Keratinocyte (primary cell): ENCODE measurements at regions not wholly inside any gene's neighbourhood (a gene's known extent, or its start where the extent isn't known, plus 50 kb on each side); places are given as distances from the start of the nearest gene placed in this dataset.

Experiments used
- DNase-seq: peaks from one replicate; pipeline ENCODE4 v3.0.0-alpha.2; 2011; ENCODE audit warnings: low read depth, missing footprints, low spot score
- FAIRE-seq: peaks from 2 replicates; lab custom pipeline; 2011; peaks lifted over from hg19 to GRCh38; lab: Jason Lieb, UNC
- H2AFZ ChIP-seq: 2 replicates; pipeline ENCODE4 v1.6.0; 2012; ENCODE audit warnings: low read length, control low read depth, inconsistent platforms; ENCODE audit not compliant: control insufficient read depth
- H3K27ac ChIP-seq: 2 replicates; pipeline ENCODE4 v1.5.1; 2011; ENCODE audit warnings: low read length; ENCODE audit not compliant: control insufficient read depth, insufficient read depth
- H3K27me3 ChIP-seq: 3 replicates; pipeline ENCODE4 v1.6.0; 2011; ENCODE audit warnings: low read length; ENCODE audit not compliant: control insufficient read depth, insufficient read depth; ENCODE audit errors: extremely low read depth
- H3K36me3 ChIP-seq, 2 experiments: 2 replicates in 1 of 2; 3 replicates in 1 of 2; pipeline ENCODE4 v1.5.1; 2011; ENCODE audit warnings: low read length in 2 of 2, mild to moderate bottlenecking in 1 of 2; ENCODE audit not compliant: control insufficient read depth in 2 of 2, insufficient read depth in 2 of 2; ENCODE audit errors: extremely low read depth in 1 of 2
- H3K4me1 ChIP-seq: 3 replicates; pipeline ENCODE4 v1.5.1; 2011; ENCODE audit warnings: low read length; ENCODE audit not compliant: control insufficient read depth, insufficient read depth; ENCODE audit errors: extremely low read depth
- H3K4me2 ChIP-seq: 3 replicates; pipeline ENCODE4 v1.6.0; 2011; ENCODE audit warnings: low read depth, low read length; ENCODE audit not compliant: control insufficient read depth, insufficient read depth; ENCODE audit errors: extremely low read depth
- H3K4me3 ChIP-seq, 3 experiments: fragments of 200-600 bp in 1 of 3; sonication (generic) in 1 of 3; 2 replicates in 2 of 3; 3 replicates in 1 of 3; pipeline ENCODE4 v1.5.1; 2011 to 2016; ENCODE audit warnings: low read length in 3 of 3, mild to moderate bottlenecking in 3 of 3, control low read depth in 2 of 3, inconsistent platforms in 1 of 3, low read depth in 1 of 3, mixed read lengths in 1 of 3, mixed run types in 1 of 3, moderate library complexity in 1 of 3; ENCODE audit not compliant: control insufficient read depth in 2 of 3, insufficient read depth in 2 of 3; ENCODE audit errors: extremely low read depth in 1 of 3
- H3K79me2 ChIP-seq: 2 replicates; pipeline ENCODE4 v1.6.0; 2012; ENCODE audit warnings: low read length; ENCODE audit not compliant: control insufficient read depth, insufficient read depth
- H3K9ac ChIP-seq: 3 replicates; pipeline ENCODE4 v1.6.0; 2011; ENCODE audit warnings: low read length; ENCODE audit not compliant: control insufficient read depth, insufficient read depth; ENCODE audit errors: extremely low read depth
- H3K9me1 ChIP-seq: 3 replicates; pipeline ENCODE4 v1.6.0; 2011; ENCODE audit warnings: low read length; ENCODE audit not compliant: control insufficient read depth, insufficient read depth; ENCODE audit errors: extremely low read depth
- H3K9me3 ChIP-seq: 2 replicates; pipeline ENCODE4 v1.5.1; 2012; ENCODE audit warnings: low read depth, low read length; ENCODE audit not compliant: control insufficient read depth
- H4K20me1 ChIP-seq: 3 replicates; pipeline ENCODE4 v1.6.0; 2011; ENCODE audit warnings: low read length; ENCODE audit not compliant: control insufficient read depth, insufficient read depth; ENCODE audit errors: extremely low read depth
- CTCF ChIP-seq, 3 experiments: IDR thresholded peaks in 1 of 3; conservative IDR thresholded peaks in 1 of 3; optimal IDR thresholded peaks in 1 of 3; 2 replicates in 2 of 3; 3 replicates in 1 of 3; pipeline versions ENCODE3 to v1.5.1; 2011; ENCODE audit warnings: low read length in 3 of 3, mild to moderate bottlenecking in 3 of 3, moderate library complexity in 2 of 3, control low read depth in 1 of 3, inconsistent platforms in 1 of 3; ENCODE audit not compliant: insufficient read depth in 2 of 3; ENCODE audit errors: extremely low read depth in 1 of 3
- EZH2 ChIP-seq: IDR thresholded peaks from one replicate; pipeline ENCODE4 v1.6.1; 2012; ENCODE audit warnings: inconsistent platforms, mild to moderate bottlenecking, low read length, moderate library complexity
- dilution Hi-C: fragments of 300-500 bp; cut with MboI; formaldehyde crosslinking; loops from one replicate; pipeline ENCODE4 v1.7.0; 2020; ENCODE audit warnings: low sequenced_read_pairs; ENCODE audit not compliant: extremely low pct_ligation_motif_present

GRCh38 chr22:49047447-49047846, 780.2 kb downstream of the BRD1 start:
- Histone ChIP-seq H3K9ac (no peak overlapping the region), H3K79me2 (no peaks in the 10 kb centered on the region), H2AFZ (no peak overlapping the region), H4K20me1 (no peaks in the 10 kb centered on the region), H3K9me1 (no peaks in the 10 kb centered on the region), H3K4me2 (no peak overlapping the region), H3K4me3 (no peak overlapping the region), H3K36me3 (no peaks in the 10 kb centered on the region), H3K27ac (no peak overlapping the region), H3K4me1 (no peaks in the 10 kb centered on the region), H3K9me3 (peaks cover 9% of the 10 kb centered on the region), H3K27me3 (no peaks in the 10 kb centered on the region)
- DNase-seq (no peak), FAIRE-seq (no peak)
- TF ChIP-seq EZH2 (no peak), CTCF (optimal IDR thresholded peaks at IDR 0.05 in 1 of 3, IDR thresholded peaks at IDR 0.05 in 1 of 3, conservative IDR thresholded peaks at IDR 0.05 in 1 of 3; ENCODE audit: extremely low read depth in 1 of 3, insufficient read depth in 2 of 3, low read length in 3 of 3) (no peak)
- dilution Hi-C loops, result no loop called here

- no peaks in the 10 kb centered on the region for H3K36me3 ChIP-seq
- H3K27ac ChIP-seq, result no peak overlapping the region
- H4K20me1 ChIP-seq, result no peaks in the 10 kb centered on the region
- dilution Hi-C loops, result no loop called here
- H3K9me1 ChIP-seq, result no peaks in the 10 kb centered on the region
- H3K9me3 ChIP-seq, result peaks cover 7% of the 10 kb centered on the region
- H3K4me2 ChIP-seq, result no peak overlapping the region
- FAIRE-seq, result no peak
- no peak overlapping the region for H2AFZ ChIP-seq
- H3K4me1 ChIP-seq, result no peaks in the 10 kb centered on the region
- TF ChIP-seq CTCF (optimal IDR thresholded peaks at IDR 0.05 in 1 of 3, IDR thresholded peaks at IDR 0.05 in 1 of 3, conservative IDR thresholded peaks at IDR 0.05 in 1 of 3; ENCODE audit: extremely low read depth in 1 of 3, insufficient read depth in 2 of 3, low read length in 3 of 3) (peak in 2 of 3 experiments; percentile 20 to 36), EZH2 (no peak)
- no peak overlapping the region for H3K4me3 ChIP-seq
- H3K79me2 ChIP-seq, result no peaks in the 10 kb centered on the region
- no peak overlapping the region for H3K9ac ChIP-seq
- H3K27me3 ChIP-seq, result no peaks in the 10 kb centered on the region
- DNase-seq, result no peak
These were observed 780.9 kb downstream of the BRD1 start for GRCh38 chr22:49046546-49047361.
